Esophagus muscularis mucosa (tissue), 3 donors: ENCODE measurements at regions not wholly inside any gene's neighbourhood (a gene's known extent, or its start where the extent isn't known, plus 50 kb on each side); places are given as distances from the start of the nearest gene placed in this dataset.

Experiments used
- CTCF ChIP-seq, 3 experiments: fragments of 200-600 bp in 2 of 3; fragments of 450-650 bp in 1 of 3; sonication (generic) in 2 of 3; IDR thresholded peaks; one replicate each; pipeline ENCODE4 v1.5.1; 2017 to 2019; ENCODE audit warnings: antibody characterized with exemption in 3 of 3, mild to moderate bottlenecking in 2 of 3, moderate library complexity in 1 of 3
- EP300 ChIP-seq: sonication (generic); formaldehyde crosslinking; IDR thresholded peaks from one replicate; pipeline ENCODE4 v1.6.1; 2017; ENCODE audit warnings: antibody characterized with exemption

GRCh38 chr20:5377484-5377883 is 60.7 kb upstream of the PROKR2 start:
- TF ChIP-seq CTCF (IDR thresholded peaks at IDR 0.05), result no peak
- no peak for TF ChIP-seq EP300
